Spleen (tissue), 7 donors: ENCODE measurements at regions not wholly inside any gene's neighbourhood (a gene's known extent, or its start where the extent isn't known, plus 50 kb on each side); places are given as distances from the start of the nearest gene placed in this dataset.

Experiments
- POLR2A ChIP-seq, 3 donors: fragments of 450-650 bp; IDR thresholded peaks; one replicate each; pipeline ENCODE4 v1.5.1; 2017; ENCODE audit warnings: antibody characterized with exemption in 3 of 3, mild to moderate bottlenecking in 1 of 3
- POLR2AphosphoS5 ChIP-seq, 3 donors: sonication (generic); formaldehyde crosslinking; IDR thresholded peaks; one replicate each; pipeline ENCODE4 v1.5.1; 2017; ENCODE audit warnings: antibody characterized with exemption in 3 of 3
- TF ChIP-seq, protein P1 (sequence below), 11 experiments: fragments of 200-600 bp in 7 of 11; fragments of 450-650 bp in 4 of 11; sonication (generic) in 4 of 11; IDR thresholded peaks in 8 of 11; conservative IDR thresholded peaks in 3 of 11; 1 replicate in 7 of 11; 2 replicates in 4 of 11; pipeline versions ENCODE4 v1.4.0 to v1.8.0; 2016 to 2021; ENCODE audit warnings: antibody characterized with exemption in 11 of 11, inconsistent platforms in 4 of 11, mild to moderate bottlenecking in 1 of 11
- donor health status: DM: no; HTN: no; CAD: no; lungs with moderate emphysema.
- donor health status: DM: no; HTN: no; CAD: no.
- donor health status: DM: no; HTN: no; CAD: no.

DNA sequence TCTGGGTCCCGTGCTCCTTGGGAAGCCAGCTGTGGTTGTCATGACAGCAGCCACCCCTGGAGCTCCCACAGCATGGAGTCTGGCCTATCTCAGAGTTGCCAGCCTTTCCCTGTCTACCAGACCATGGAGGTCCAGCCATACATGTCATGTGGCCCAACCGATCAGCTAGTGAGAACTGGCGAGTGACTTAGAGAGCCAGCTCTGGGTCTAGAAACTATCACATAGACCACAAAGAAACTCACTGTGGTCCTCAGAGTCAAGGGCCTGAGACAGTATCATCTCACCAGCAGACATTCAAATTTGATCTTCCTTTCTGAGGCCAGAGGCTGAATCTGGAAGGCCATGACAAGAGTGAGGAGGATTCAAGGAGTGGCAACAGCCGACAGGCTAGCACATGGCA is 223.3 kb upstream of the GPR26 start:
- no peak for TF ChIP-seq POLR2AphosphoS5 (IDR thresholded peaks at IDR 0.05)
- TF ChIP-seq, protein P1, sequence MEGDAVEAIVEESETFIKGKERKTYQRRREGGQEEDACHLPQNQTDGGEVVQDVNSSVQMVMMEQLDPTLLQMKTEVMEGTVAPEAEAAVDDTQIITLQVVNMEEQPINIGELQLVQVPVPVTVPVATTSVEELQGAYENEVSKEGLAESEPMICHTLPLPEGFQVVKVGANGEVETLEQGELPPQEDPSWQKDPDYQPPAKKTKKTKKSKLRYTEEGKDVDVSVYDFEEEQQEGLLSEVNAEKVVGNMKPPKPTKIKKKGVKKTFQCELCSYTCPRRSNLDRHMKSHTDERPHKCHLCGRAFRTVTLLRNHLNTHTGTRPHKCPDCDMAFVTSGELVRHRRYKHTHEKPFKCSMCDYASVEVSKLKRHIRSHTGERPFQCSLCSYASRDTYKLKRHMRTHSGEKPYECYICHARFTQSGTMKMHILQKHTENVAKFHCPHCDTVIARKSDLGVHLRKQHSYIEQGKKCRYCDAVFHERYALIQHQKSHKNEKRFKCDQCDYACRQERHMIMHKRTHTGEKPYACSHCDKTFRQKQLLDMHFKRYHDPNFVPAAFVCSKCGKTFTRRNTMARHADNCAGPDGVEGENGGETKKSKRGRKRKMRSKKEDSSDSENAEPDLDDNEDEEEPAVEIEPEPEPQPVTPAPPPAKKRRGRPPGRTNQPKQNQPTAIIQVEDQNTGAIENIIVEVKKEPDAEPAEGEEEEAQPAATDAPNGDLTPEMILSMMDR (IDR thresholded peaks at IDR 0.05 in 8 of 11, conservative IDR thresholded peaks at IDR 0.05 in 3 of 11), result no peak
- TF ChIP-seq POLR2A (IDR thresholded peaks at IDR 0.05), result no peak
